A549 (cell line): ENCODE measurements at regions not wholly inside any gene's neighbourhood (a gene's known extent, or its start where the extent isn't known, plus 50 kb on each side); places are given as distances from the start of the nearest gene placed in this dataset.

Experiments
- CTCF ChIP-seq: fragments of >200 bp; sonication (Bioruptor Twin); formaldehyde crosslinking; IDR thresholded peaks from 3 replicates; pipeline ENCODE4 v1.5.1; 2016
- ELK1 ChIP-seq: fragments of 150-350 bp; IDR thresholded peaks from 2 replicates; pipeline ENCODE4 v1.6.1; 2014; ENCODE audit warnings: low read depth, mild to moderate bottlenecking, low read length
- FOSL2 ChIP-seq, 2 experiments: fragments of 450-650 bp in 1 of 2; fragments of >200 bp in 1 of 2; sonication (Bioruptor Twin) in 1 of 2; formaldehyde crosslinking; IDR thresholded peaks; 2 replicates each; pipeline versions ENCODE4 v1.5.0 to v1.6.1; 2016 to 2020; ENCODE audit warnings: mild to moderate bottlenecking in 1 of 2, moderate library complexity in 1 of 2
- KDM1A ChIP-seq: fragments of 200-600 bp; sonication (generic); IDR thresholded peaks from 2 replicates; pipeline ENCODE4 v1.6.1; 2016; ENCODE audit warnings: low read depth, mild to moderate bottlenecking
- MAFK ChIP-seq: fragments of 450-650 bp; IDR thresholded peaks from 2 replicates; pipeline ENCODE4 v1.6.1; 2014; ENCODE audit not compliant: partially characterized antibody
- MAX ChIP-seq: IDR thresholded peaks from 2 replicates; pipeline ENCODE4 v1.6.1; 2012
- PHF8 ChIP-seq: fragments of 200-600 bp; sonication (generic); IDR thresholded peaks from 2 replicates; pipeline ENCODE4 v1.6.1; 2016; ENCODE audit warnings: low read depth, mild to moderate bottlenecking, antibody characterized with exemption, moderate library complexity, borderline replicate concordance
- POLR2A ChIP-seq: IDR thresholded peaks from 2 replicates; pipeline ENCODE4 v1.6.1; 2012; ENCODE audit warnings: mild to moderate bottlenecking, low read length
- POLR2AphosphoS2 ChIP-seq: conservative IDR thresholded peaks from 2 replicates; pipeline ENCODE4 v1.6.1; 2012; ENCODE audit warnings: low read length, improper control_type of control experiment, inconsistent platforms
- RAD21 ChIP-seq, 2 experiments: fragments of >200 bp in 1 of 2; sonication (Bioruptor Twin) in 1 of 2; formaldehyde crosslinking in 1 of 2; IDR thresholded peaks in 1 of 2; conservative IDR thresholded peaks in 1 of 2; 2 replicates in 1 of 2; 3 replicates in 1 of 2; pipeline ENCODE4 v1.6.1; 2012 to 2018; ENCODE audit warnings: inconsistent platforms in 1 of 2
- ZSCAN20 ChIP-seq: fragments of 250-450 bp; sonication (Bioruptor Pico); IDR thresholded peaks from 2 replicates; pipeline ENCODE4 v1.8.0; 2022; ENCODE audit warnings: mild to moderate bottlenecking, moderate library complexity
- TF ChIP-seq, protein P1 (sequence below): fragments of >200 bp; sonication (Bioruptor Twin); formaldehyde crosslinking; IDR thresholded peaks from 3 replicates; pipeline ENCODE4 v1.6.1; 2016
- TF ChIP-seq, protein P2 (sequence below): fragments of 450-650 bp; IDR thresholded peaks from 2 replicates; pipeline ENCODE4 v1.6.1; 2014; ENCODE audit warnings: antibody characterized with exemption

DNA sequence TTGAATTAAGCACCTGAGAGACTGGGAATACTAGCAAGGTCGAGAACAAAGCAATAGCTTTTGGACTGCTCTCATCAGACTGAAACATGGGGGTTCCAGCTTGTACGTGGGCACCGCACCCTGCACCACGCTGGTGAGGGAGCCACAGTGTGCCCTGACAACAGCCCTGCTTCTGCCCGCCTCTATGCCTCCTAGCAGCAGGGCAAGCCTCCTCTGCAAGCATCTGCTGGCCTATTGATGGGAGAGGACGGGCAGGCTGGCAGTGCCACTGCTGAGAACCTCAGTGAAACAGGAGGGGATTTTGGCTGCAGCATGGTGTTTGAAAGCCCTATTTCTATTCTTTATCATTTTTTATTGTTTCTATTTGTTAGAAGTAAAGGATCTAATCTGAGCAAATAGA lies 146.1 kb upstream of the OTOS start:
- TF ChIP-seq POLR2AphosphoS2 (no peak), CTCF (no peak), KDM1A (no peak), ELK1 (no peak), POLR2A (no peak), FOSL2 (IDR thresholded peaks at IDR 0.05) (no peak), FOSL2 (CRISPR knock-in tag; IDR thresholded peaks at IDR 0.05) (no peak), PHF8 (no peak), RAD21 (conservative IDR thresholded peaks at IDR 0.05 in 1 of 2, IDR thresholded peaks at IDR 0.05 in 1 of 2) (no peak), MAFK (no peak), ZSCAN20 (CRISPR knock-in tag) (no peak), MAX (no peak)
- TF ChIP-seq, protein P1, sequence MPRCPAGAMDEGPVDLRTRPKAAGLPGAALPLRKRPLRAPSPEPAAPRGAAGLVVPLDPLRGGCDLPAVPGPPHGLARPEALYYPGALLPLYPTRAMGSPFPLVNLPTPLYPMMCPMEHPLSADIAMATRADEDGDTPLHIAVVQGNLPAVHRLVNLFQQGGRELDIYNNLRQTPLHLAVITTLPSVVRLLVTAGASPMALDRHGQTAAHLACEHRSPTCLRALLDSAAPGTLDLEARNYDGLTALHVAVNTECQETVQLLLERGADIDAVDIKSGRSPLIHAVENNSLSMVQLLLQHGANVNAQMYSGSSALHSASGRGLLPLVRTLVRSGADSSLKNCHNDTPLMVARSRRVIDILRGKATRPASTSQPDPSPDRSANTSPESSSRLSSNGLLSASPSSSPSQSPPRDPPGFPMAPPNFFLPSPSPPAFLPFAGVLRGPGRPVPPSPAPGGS, result no peak
- TF ChIP-seq, protein P2, sequence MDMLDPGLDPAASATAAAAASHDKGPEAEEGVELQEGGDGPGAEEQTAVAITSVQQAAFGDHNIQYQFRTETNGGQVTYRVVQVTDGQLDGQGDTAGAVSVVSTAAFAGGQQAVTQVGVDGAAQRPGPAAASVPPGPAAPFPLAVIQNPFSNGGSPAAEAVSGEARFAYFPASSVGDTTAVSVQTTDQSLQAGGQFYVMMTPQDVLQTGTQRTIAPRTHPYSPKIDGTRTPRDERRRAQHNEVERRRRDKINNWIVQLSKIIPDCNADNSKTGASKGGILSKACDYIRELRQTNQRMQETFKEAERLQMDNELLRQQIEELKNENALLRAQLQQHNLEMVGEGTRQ, result no peak
